GM12872 (cell line): ENCODE measurements at regions not wholly inside any gene's neighbourhood (a gene's known extent, or its start where the extent isn't known, plus 50 kb on each side); places are given as distances from the start of the nearest gene placed in this dataset.

Source experiments
- TF ChIP-seq, protein P1 (sequence below): IDR thresholded peaks from 3 replicates; pipeline ENCODE4 v1.5.1; 2011; ENCODE audit warnings: low read depth, mild to moderate bottlenecking, low read length, moderate library complexity; ENCODE audit not compliant: insufficient read depth

DNA sequence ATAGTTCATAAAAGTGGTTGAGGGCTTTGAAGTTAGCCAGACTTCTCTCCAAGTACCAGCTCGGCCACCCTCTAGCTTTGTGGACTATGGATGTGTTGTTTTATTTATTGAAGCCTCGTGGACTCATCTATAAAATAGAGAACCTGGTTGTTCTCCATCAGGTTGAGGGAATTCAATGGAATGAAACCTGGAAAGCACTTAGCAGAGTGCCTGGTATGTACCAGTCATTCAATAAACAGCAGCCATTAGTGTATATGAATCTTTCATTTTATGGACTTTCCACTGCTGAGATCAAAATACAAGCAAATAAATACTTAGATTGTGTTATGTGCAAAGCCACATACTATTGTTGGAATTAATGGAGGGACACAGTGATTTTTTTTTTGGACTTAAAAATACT, 206.8 kb downstream of the SOX4 start:
- TF ChIP-seq, protein P1, sequence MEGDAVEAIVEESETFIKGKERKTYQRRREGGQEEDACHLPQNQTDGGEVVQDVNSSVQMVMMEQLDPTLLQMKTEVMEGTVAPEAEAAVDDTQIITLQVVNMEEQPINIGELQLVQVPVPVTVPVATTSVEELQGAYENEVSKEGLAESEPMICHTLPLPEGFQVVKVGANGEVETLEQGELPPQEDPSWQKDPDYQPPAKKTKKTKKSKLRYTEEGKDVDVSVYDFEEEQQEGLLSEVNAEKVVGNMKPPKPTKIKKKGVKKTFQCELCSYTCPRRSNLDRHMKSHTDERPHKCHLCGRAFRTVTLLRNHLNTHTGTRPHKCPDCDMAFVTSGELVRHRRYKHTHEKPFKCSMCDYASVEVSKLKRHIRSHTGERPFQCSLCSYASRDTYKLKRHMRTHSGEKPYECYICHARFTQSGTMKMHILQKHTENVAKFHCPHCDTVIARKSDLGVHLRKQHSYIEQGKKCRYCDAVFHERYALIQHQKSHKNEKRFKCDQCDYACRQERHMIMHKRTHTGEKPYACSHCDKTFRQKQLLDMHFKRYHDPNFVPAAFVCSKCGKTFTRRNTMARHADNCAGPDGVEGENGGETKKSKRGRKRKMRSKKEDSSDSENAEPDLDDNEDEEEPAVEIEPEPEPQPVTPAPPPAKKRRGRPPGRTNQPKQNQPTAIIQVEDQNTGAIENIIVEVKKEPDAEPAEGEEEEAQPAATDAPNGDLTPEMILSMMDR = no peak

DNA sequence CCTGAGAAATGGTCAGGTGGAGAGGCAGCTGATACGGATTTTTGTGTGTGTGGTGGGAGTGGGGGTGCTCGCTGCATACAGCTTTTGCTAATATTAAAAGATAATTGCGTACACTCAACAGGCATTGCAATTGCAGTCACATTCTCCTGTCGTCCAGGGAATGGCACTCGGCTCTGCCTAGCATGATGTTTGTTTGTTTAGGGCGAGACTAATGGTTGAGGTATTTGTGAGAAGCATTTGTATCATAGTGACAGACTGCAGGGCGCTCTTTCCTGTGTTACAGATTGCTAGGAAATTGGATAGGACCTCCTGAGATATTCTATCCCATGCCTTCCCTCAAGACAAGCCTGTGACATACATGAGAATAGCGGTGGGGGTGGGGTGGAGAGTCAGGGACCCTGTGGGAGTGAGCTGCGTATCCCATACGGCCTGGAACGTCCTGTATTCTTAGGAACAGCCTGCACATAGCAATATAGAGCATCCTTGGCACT, 207.4 kb downstream of the SOX4 start:
- TF ChIP-seq, protein P1 = no peak

DNA sequence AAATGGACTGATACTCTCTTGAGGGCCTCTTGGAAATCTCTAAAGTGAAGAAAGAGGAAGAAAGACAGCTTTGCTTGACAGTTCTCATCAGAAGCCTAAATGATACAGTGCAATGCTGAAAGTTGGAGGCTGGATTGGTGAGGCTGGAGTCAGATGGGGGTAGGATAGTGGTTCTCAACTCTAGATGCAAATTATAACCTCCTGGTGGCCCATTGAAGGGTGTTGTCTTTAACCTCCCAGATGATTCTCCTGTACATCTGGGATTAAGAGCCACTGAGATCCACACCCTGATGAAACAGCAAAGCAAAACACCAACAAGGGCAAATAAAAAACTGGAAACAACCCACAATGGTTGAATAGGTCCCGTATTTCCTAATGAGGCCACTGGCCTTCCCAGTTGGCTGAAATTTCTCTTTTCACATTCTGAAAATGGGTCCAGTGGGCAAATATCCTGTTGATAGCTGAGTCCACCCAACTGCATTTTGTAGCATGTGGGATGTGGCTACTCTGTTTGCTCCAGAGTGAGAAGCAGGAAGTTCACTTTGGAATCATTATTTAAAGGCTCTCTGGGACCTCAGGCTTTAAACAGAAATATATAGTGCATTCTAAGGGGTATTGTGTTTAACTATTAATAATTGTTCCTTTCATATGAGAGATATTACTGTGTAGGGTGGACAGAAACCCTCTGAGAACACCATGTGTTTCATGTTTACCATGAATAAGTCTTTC, 208.1 kb downstream of the SOX4 start:
- TF ChIP-seq, protein P1 = no peak

GRCh38 chr6:21802175-21802822, 208.7 kb downstream of the SOX4 start:
- TF ChIP-seq, protein P1 = no peak

- TF ChIP-seq, protein P1 = no peak
Measured at GRCh38 chr6:21804941-21805610, 211.5 kb downstream of the SOX4 start.

DNA sequence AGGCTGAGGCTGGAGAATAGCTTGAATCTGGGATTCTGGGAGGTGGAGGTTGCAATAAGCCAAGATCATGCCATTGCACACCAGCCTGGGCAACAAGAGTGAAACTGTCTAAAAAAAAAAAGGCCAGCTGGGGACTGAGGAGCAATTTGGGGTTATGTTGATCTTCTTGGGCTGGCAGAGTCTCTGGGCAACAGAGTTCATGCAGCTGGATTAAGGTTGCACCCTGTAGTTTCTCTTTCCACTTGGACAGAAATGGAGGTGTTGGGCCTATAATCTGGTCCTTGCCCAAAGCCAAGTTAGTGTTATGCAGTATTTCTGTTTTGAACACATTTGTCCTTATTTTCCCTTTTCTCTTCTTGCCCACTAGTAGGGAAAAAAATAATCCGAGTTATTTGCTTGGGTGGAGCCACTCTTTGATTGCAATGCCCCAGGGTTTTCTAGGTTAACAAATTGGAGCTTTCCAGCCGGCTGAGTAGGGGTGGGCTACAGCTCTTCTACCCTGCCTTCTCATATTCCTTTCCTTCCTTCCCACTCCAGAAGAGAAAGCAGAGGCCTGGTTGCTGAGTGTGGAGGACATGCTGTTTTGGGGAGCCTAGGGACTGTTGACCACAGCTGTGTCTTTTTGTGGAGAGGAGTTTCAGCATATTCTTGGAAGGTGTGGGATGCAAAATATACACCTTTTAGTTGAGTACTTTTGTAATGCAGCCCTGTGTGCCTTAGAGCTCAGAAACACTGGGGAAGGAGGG, 213.9 kb downstream of the SOX4 start:
- TF ChIP-seq, protein P1 = no peak

GRCh38 chr6:21808045-21808470, 214.5 kb downstream of the SOX4 start:
- TF ChIP-seq, protein P1 = no peak
